ENCODE measurements at regions not wholly inside any gene's neighbourhood (a gene's known extent, or its start where the extent isn't known, plus 50 kb on each side); places are given as distances from the start of the nearest gene placed in this dataset.
"Not testable (repeated sequence)": the region's sequence is repeated elsewhere in the genome, so short reads cannot be mapped to it uniquely, and the experiment has no call there.

GRCh38 chr3:94336046-94336753, 273.3 kb downstream of the NSUN3 start:
- no peak for DNase-seq (ENCODE audit: low spot score)

DNA sequence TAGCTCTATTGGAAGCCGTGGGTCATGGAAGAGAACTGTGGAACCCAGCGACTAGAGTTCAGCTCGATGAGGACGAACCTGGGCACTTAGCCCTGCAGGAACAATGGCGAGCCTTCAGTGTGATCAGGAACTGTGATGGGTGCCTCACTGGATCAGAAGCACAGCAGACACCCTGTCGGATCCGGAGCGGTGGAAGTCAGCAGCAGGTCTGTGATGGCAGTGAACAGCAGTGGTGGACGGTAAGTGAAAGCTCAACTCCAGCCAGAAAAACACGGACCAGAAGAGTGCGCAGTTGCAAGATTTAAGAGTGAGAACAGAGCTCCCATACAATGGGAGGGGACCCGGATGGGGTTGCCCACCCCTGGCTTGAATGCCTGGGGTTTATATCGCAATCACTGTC, 282.2 kb downstream of the NSUN3 start:
- no peak for DNase-seq (ENCODE audit: low spot score)

DNA sequence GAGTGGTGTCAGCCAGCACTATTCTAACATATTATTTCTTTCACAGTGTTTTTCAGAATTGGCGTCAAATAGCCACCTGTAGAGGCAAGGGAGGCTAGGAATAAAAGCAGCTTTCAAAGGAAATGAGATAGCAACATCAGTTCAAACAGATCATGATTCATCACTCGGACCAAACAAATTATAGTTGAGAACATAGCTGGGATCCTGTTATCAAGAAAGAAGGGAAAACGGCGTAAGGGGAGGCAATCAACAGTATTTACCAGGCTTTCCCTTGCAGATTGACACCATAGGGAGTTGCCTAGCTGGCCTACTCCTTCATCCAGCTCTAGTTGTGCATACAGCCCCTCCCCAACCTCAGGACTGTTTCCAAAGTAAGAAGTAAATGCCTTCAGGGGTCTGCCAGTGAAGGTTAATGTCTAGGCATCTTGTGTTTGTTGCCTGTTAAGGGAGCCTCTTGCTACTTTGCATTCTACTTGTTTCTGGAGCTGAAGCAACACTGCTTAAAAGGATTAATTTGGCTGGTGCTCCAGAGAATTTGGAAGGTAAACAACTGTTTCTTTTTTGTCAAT, 286.5 kb downstream of the NSUN3 start:
- DNase-seq (ENCODE audit: low spot score) = no peak

DNA sequence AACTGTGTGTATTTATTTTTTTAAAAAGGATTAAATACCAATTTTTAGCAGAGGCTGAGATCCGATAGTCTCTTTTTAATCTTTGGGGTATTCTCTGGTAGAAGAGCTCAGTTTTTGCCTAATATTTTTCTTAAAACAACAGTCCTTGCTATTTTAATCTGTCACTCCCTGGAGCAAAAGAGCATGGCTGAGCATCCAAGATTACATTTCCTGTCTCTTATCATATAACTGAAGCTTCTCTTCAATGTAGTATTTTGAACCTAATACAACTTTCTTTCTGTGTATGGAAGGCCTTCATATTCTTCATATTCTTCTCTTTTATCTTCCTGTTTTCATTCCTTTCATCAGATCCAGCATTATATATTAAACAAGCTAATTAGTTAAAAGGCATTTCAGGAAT, 293.7 kb downstream of the NSUN3 start:
- no peak for DNase-seq (ENCODE audit: low spot score)

- DNase-seq (ENCODE audit: low spot score) = no peak
Measured at GRCh38 chr3:94359996-94360395, 297.1 kb downstream of the NSUN3 start.

DNA sequence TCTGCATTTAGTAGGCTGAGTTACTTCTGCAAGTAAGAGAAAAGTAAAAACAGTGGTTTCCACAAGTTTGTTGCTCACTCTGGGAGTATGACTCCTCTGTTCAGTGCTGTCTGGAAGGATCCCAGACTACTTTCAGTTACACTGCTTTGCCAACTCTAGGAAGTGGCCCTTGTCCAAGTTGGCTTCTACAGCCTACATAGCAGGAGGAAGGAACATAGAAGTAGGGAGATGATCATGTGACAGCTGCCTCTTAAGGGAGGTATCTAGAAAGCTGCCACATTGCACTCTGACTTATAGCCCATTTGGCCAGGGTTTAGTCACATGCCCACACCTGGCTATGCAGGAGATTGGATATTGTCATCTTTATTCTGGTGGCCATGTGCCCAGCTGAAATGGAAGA, 298.1 kb downstream of the NSUN3 start:
- no peak for DNase-seq (ENCODE audit: low spot score)

DNA sequence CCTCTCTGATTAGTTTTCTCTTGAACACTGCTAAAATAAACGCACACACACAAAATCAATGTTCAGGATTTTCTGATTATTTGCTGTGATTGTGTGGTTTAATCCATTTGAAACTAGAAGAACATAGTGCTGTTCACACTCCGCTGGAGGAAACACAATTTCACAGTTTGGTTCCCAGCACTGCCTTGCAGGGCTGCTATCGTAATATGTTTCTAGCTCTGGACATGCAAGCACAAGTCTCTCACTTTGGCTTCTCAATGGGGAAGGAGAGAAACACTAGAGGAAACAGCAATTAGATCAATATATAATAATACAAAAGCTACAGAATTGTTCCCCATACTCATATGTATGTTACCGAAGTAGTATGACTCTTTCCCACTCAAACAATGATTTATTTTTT, 299.5 kb downstream of the NSUN3 start:
- no peak for DNase-seq (ENCODE audit: low spot score)

DNA sequence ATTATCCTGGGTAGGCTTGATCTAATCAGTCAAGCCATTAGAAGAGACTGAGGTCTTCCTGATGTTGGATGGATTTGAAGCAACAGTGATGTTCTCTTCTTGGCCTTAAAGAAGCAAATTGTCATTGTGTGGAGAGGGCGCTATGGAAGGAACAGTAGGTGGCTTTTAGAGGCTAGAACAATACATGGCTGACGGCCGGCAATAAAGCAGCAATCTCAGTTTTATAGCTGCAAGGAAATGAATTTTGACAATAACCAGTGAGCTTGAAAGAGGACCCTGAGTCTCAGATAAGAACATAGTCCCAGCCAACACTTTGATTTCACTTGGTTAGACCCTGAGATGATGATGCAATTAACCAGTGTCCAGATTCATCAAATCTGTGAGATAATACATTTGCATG, 302.1 kb downstream of the NSUN3 start:
- no peak for DNase-seq (ENCODE audit: low spot score)

- no peak for DNase-seq (ENCODE audit: low spot score)
Measured at GRCh38 chr3:94372026-94372425, 309.2 kb downstream of the NSUN3 start.

- no peak for DNase-seq (ENCODE audit: low spot score)
Measured at GRCh38 chr3:94373456-94373855, 310.6 kb downstream of the NSUN3 start.

GRCh38 chr3:94374439-94375161, 311.7 kb downstream of the NSUN3 start:
- no peak for DNase-seq (ENCODE audit: low spot score)

GRCh38 chr3:94377123-94377696, 314.3 kb downstream of the NSUN3 start:
- not testable (repeated sequence) for DNase-seq (ENCODE audit: low spot score)

DNA sequence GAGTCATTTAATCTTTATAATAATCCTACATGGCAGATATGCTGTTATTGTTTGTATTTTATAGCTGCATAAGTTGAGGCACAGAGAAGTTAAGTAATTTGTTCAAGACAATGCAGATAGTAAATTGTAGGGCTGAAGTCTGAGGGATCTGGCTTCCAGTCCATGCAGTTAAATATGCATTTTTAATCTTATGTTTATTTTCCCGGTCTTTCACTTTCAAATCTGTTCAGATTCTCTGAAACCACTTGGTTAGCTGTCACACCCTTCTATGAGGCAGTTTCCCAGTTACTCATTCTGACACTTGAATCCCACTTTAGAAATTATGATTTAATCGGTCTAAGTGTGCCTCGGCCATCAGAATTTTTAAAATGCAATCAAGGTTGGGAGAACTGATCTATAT, 315.0 kb downstream of the NSUN3 start:
- not testable (repeated sequence) for DNase-seq (ENCODE audit: low spot score)

DNA sequence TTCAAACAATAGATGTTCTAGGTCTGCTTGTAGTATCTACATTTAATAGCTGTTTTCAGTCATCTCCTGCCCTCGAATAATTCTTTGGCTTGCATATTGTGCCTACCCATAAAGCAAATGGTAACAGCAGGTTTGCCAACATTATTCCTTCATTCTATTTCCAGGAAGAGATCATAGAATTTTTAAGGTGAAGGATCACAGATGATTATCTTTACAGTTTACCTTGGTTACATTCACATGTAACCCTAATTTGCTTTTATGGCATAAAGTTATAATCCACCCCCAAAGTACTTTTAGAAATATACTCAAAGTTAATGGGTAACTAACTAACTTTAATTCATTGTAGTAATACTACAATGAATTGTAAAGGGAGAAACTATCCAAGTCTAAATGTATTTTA, 315.5 kb downstream of the NSUN3 start:
- DNase-seq (ENCODE audit: low spot score) = no peak

GRCh38 chr3:94379264-94379663, 316.4 kb downstream of the NSUN3 start:
- no peak for DNase-seq (ENCODE audit: low spot score)

GRCh38 chr3:94394885-94395284, 332.0 kb downstream of the NSUN3 start:
- DNase-seq (ENCODE audit: low spot score) = no peak

GRCh38 chr3:94395851-94396250, 333.0 kb downstream of the NSUN3 start:
- DNase-seq (ENCODE audit: low spot score) = no peak

GRCh38 chr3:94398036-94398435, 335.2 kb downstream of the NSUN3 start:
- no peak for DNase-seq (ENCODE audit: low spot score)

- no peak for DNase-seq (ENCODE audit: low spot score)
Measured at GRCh38 chr3:94401466-94401865, 338.6 kb downstream of the NSUN3 start.

- no peak for DNase-seq (ENCODE audit: low spot score)
Measured at GRCh38 chr3:94402126-94402525, 339.3 kb downstream of the NSUN3 start.

- no peak for DNase-seq (ENCODE audit: low spot score)
Measured at GRCh38 chr3:94405258-94406035, 342.6 kb downstream of the NSUN3 start.

GRCh38 chr3:94406595-94406994, 343.7 kb downstream of the NSUN3 start:
- DNase-seq (ENCODE audit: low spot score) = no peak

Measured in CD4-positive, alpha-beta T cell treated with Interleukin-2 at 100 ng/mL for 4 hours (primary cell).